ENCODE measurements at regions not wholly inside any gene's neighbourhood (a gene's known extent, or its start where the extent isn't known, plus 50 kb on each side); places are given as distances from the start of the nearest gene placed in this dataset.

DNA sequence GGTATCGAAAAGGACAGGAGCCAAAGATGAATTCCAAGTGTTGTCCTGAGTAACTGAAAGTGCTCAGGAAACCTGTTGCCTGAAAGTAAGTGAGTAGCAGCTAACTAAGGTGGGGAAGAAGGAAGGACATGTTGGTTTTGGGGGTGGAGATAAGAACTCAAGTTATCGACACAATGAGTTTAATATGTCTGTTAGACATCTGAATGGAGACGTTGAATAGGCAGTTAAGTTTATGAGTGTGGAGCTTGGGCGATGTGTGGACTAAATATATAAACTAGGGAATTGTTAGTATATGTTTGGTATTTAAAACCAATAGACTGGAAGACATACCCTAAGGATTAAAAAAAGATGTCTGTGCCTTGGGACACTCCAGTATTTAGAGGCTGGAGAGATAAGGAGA is 82.7 kb upstream of the ASIC2 start:
- TF ChIP-seq YY1 (IDR thresholded peaks at IDR 0.05; ENCODE audit: low read depth) (no peak), EGR1 (IDR thresholded peaks at IDR 0.05) (no peak)
- TF ChIP-seq, protein P1, sequence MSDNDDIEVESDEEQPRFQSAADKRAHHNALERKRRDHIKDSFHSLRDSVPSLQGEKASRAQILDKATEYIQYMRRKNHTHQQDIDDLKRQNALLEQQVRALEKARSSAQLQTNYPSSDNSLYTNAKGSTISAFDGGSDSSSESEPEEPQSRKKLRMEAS (IDR thresholded peaks at IDR 0.05): no peak
- TF ChIP-seq, protein P2, sequence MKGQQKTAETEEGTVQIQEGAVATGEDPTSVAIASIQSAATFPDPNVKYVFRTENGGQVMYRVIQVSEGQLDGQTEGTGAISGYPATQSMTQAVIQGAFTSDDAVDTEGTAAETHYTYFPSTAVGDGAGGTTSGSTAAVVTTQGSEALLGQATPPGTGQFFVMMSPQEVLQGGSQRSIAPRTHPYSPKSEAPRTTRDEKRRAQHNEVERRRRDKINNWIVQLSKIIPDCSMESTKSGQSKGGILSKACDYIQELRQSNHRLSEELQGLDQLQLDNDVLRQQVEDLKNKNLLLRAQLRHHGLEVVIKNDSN (IDR thresholded peaks at IDR 0.05): no peak

DNA sequence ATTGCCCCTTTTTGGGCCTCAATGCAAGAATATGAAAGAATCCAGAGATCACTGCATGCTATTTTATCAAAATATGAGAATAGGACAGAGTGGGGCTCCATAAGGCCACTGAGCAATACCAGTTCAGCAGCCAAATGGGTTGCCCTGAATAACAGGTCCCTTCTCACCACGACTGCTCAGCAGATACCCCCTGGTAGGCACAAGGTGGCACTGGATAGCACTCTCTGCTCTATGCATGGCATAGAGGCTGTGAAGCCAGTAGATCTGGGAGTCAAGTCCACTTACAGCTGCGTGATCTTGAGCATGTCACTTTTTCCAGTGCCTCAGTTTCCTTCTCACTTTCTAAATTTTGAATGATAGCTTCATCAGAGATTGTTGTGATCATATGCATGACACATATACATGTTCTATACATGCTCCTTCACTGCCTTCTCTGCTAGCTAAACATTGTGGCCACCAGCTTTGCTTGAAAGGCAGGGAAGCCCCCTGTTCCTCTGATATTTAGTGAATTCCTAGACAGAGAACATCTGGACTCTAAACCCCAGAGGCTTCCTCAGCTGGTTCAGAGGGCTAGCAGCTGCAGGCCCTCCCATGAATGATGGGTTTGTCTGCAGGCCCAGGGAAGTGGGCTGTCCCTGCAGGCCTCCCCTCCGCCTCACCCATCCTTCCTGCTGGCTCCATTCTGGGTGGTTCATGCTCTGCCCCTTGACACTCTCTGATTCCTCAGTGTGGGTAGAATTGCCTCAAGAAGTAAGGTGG is 84.9 kb upstream of the ASIC2 start:
- TF ChIP-seq, protein P2 (IDR thresholded peaks at IDR 0.05): no peak

DNA sequence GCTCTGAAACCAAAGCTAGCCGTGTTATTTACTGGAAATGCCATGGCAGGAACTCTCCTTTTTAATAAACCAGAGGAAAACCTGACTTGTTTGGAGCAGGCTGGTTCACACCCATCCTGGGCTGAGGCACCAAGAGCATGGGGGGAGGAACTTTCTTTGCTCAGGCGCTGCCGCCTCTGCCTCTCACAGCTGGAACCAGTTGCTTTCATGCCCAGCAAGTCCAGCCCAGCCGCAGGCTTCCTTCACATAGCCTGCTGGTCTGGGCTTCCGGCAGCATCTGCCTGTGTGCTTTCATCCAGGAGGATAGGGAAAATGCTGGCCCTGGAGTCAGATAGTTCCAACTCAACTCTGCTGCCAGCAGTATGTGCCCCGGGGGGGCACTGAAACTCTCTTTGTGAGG is 88.1 kb upstream of the ASIC2 start:
- TF ChIP-seq EGR1 (IDR thresholded peaks at IDR 0.05) (no peak), EP300 (IDR thresholded peaks at IDR 0.05; ENCODE audit: borderline replicate concordance) (no peak), FOXM1 (IDR thresholded peaks at IDR 0.05; ENCODE audit: borderline replicate concordance, low read depth) (no peak), NFIC (IDR thresholded peaks at IDR 0.05) (no peak), RAD21 (IDR thresholded peaks at IDR 0.05; ENCODE audit: low read depth) (no peak), TEAD4 (IDR thresholded peaks at IDR 0.05) (no peak), CREB1 (IDR thresholded peaks at IDR 0.05; ENCODE audit: low read depth) (no peak), YY1 (IDR thresholded peaks at IDR 0.05; ENCODE audit: low read depth) (no peak), CEBPB (IDR thresholded peaks at IDR 0.05) (no peak)
- TF ChIP-seq, protein P1 (IDR thresholded peaks at IDR 0.05): no peak
- TF ChIP-seq, protein P3, sequence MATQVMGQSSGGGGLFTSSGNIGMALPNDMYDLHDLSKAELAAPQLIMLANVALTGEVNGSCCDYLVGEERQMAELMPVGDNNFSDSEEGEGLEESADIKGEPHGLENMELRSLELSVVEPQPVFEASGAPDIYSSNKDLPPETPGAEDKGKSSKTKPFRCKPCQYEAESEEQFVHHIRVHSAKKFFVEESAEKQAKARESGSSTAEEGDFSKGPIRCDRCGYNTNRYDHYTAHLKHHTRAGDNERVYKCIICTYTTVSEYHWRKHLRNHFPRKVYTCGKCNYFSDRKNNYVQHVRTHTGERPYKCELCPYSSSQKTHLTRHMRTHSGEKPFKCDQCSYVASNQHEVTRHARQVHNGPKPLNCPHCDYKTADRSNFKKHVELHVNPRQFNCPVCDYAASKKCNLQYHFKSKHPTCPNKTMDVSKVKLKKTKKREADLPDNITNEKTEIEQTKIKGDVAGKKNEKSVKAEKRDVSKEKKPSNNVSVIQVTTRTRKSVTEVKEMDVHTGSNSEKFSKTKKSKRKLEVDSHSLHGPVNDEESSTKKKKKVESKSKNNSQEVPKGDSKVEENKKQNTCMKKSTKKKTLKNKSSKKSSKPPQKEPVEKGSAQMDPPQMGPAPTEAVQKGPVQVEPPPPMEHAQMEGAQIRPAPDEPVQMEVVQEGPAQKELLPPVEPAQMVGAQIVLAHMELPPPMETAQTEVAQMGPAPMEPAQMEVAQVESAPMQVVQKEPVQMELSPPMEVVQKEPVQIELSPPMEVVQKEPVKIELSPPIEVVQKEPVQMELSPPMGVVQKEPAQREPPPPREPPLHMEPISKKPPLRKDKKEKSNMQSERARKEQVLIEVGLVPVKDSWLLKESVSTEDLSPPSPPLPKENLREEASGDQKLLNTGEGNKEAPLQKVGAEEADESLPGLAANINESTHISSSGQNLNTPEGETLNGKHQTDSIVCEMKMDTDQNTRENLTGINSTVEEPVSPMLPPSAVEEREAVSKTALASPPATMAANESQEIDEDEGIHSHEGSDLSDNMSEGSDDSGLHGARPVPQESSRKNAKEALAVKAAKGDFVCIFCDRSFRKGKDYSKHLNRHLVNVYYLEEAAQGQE (IDR thresholded peaks at IDR 0.05; ENCODE audit: low read depth): no peak

DNA sequence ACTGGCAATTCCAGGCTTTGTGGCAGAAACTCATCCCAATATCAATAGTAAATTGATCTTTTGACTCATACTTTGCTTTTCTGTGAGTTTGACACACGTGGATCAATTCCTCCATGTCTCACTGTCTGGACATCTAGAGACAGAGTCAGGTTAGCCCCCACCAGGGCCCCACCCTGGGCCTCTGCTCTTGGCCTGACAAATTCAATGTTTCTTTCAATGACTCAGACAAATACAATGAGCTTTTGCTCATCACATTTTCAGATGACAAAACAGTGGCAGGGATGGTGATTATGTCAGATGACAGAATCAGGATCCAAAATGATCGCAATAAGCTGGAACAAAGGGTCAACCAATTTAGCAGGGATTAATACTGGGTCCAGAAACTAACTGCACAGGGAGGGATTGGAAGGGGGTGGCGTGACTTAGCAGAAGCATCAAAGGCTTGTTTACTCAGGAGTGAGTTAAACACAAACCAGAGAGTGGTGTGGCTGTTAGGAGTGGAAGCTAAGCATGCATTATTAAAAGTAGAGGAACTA is 90.5 kb upstream of the ASIC2 start:
- TF ChIP-seq TAF1 (IDR thresholded peaks at IDR 0.05; ENCODE audit: low read depth) (no peak), EGR1 (IDR thresholded peaks at IDR 0.05) (no peak), ZBTB7A (IDR thresholded peaks at IDR 0.05; ENCODE audit: low read depth) (no peak), EP300 (IDR thresholded peaks at IDR 0.05; ENCODE audit: borderline replicate concordance) (no peak), FOXM1 (IDR thresholded peaks at IDR 0.05; ENCODE audit: borderline replicate concordance, low read depth) (no peak), RAD21 (IDR thresholded peaks at IDR 0.05; ENCODE audit: low read depth) (no peak), NFIC (IDR thresholded peaks at IDR 0.05) (no peak), CEBPB (IDR thresholded peaks at IDR 0.05) (no peak), TCF12 (IDR thresholded peaks at IDR 0.05; ENCODE audit: low read depth) (no peak), CREB1 (IDR thresholded peaks at IDR 0.05; ENCODE audit: low read depth) (no peak), YY1 (IDR thresholded peaks at IDR 0.05; ENCODE audit: low read depth) (no peak), TEAD4 (IDR thresholded peaks at IDR 0.05) (no peak)
- TF ChIP-seq, protein P1 (IDR thresholded peaks at IDR 0.05): no peak
- TF ChIP-seq, protein P3 (IDR thresholded peaks at IDR 0.05; ENCODE audit: low read depth): no peak
- TF ChIP-seq, protein P2 (IDR thresholded peaks at IDR 0.05): no peak

DNA sequence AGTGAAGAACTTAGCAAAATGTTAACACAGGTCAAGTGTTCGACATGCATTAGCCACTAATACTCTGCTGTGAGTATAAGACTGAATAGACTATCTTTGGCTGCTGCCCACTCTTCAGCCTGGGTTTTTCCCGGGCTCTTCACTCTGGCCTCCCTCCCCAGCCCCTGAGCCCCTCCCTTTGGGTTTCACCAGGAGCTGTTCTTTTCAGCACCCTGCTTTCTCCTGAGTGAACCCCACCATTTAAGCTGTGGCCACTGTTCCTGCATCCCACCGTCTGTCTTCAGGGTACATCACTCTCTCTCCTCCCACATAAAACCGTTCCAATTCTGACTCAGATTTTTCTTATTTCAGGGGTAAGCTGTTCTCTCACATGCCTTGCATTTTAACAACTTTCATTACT is 92.0 kb upstream of the ASIC2 start:
- no peak for TF ChIP-seq YY1 (IDR thresholded peaks at IDR 0.05; ENCODE audit: low read depth)
- TF ChIP-seq, protein P3 (IDR thresholded peaks at IDR 0.05; ENCODE audit: low read depth): peak; percentile 58

Data from Ishikawa (cell line).